SU-DHL-6 (cell line): ENCODE measurements at regions not wholly inside any gene's neighbourhood (a gene's known extent, or its start where the extent isn't known, plus 50 kb on each side); places are given as distances from the start of the nearest gene placed in this dataset.

Experiments used
- H2AFZ ChIP-seq: fragments of 200-600 bp; sonication (generic); 2 replicates; pipeline ENCODE4 v1.6.1; 2014; ENCODE audit warnings: low read depth, mild to moderate bottlenecking, moderate library complexity, mixed read lengths, antibody characterized with exemption, low read length; ENCODE audit not compliant: severe bottlenecking
- H3F3A ChIP-seq: fragments of 200-600 bp; shearing (Covaris generic); 2 replicates; pipeline ENCODE4 v1.6.0; 2016; ENCODE audit warnings: antibody characterized with exemption, mild to moderate bottlenecking; ENCODE audit not compliant: insufficient read depth
- H3K27ac ChIP-seq: fragments of 200-600 bp; sonication (generic); 2 replicates; pipeline ENCODE4 v1.5.1; 2016; ENCODE audit warnings: low read depth, mild to moderate bottlenecking, low read length, moderate library complexity, mixed read lengths
- H3K27me3 ChIP-seq: fragments of 200-600 bp; sonication (generic), shearing (Covaris generic); 2 replicates; pipeline ENCODE4 v1.6.0; 2014; ENCODE audit warnings: mild to moderate bottlenecking, low read length
- H3K36me3 ChIP-seq: fragments of 200-600 bp; sonication (generic); 2 replicates; pipeline ENCODE4 v1.6.1; 2014; ENCODE audit warnings: mild to moderate bottlenecking, low read length, mixed read lengths
- H3K4me2 ChIP-seq: fragments of 300-600, 200-600 bp; shearing (Covaris generic), sonication (generic); 2 replicates; pipeline ENCODE4 v1.6.0; 2014; ENCODE audit warnings: low read length, low read depth, mild to moderate bottlenecking; ENCODE audit not compliant: poor library complexity, severe bottlenecking
- H3K4me3 ChIP-seq: fragments of 200-600 bp; sonication (generic); 2 replicates; pipeline ENCODE4 v1.5.1; 2014; ENCODE audit warnings: antibody characterized with exemption, low read length, mild to moderate bottlenecking, mixed read lengths; ENCODE audit not compliant: insufficient read depth, poor library complexity, severe bottlenecking
- H3K79me2 ChIP-seq: fragments of 200-600 bp; sonication (generic); 2 replicates; pipeline ENCODE4 v1.6.1; 2014; ENCODE audit warnings: mild to moderate bottlenecking, low read length, moderate library complexity; ENCODE audit not compliant: insufficient read depth
- H3K9ac ChIP-seq: fragments of 200-600 bp; sonication (generic); 2 replicates; pipeline ENCODE4 v1.7.0; 2014; ENCODE audit warnings: mild to moderate bottlenecking, low read length
- H3K9me2 ChIP-seq: fragments of 200-600 bp; sonication (generic); replicated peaks from 2 replicates; pipeline ENCODE4 v1.6.1; 2014; ENCODE audit warnings: low read length; ENCODE audit not compliant: insufficient read depth
- H3K9me3 ChIP-seq: fragments of 200-600 bp; sonication (generic); 2 replicates; pipeline ENCODE4 v1.6.1; 2014; ENCODE audit warnings: low read length, mixed read lengths; ENCODE audit not compliant: insufficient read depth
- H4K20me1 ChIP-seq: fragments of 200-600 bp; sonication (generic); 2 replicates; pipeline ENCODE4 v1.6.1; 2014; ENCODE audit warnings: low read depth, mild to moderate bottlenecking, antibody characterized with exemption, low read length, moderate library complexity, mixed read lengths
- CTCF ChIP-seq: fragments of 200-600 bp; sonication (generic); IDR thresholded peaks from one replicate; pipeline ENCODE4 v1.5.1; 2017; ENCODE audit warnings: antibody characterized with exemption, mild to moderate bottlenecking, low read length, moderate library complexity; ENCODE audit not compliant: insufficient read depth, poor library complexity, severe bottlenecking
- EZH2phosphoT487 ChIP-seq: fragments of 200-600 bp; sonication (generic), shearing (Covaris generic); conservative IDR thresholded peaks from 2 replicates; pipeline ENCODE4 v1.6.1; 2018; ENCODE audit warnings: mild to moderate bottlenecking, antibody characterized with exemption, low read length, moderate library complexity, mixed read lengths

- Histone ChIP-seq H3K9ac (no peak overlapping the region), H2AFZ (no peak overlapping the region), H3K36me3 (no peaks in the 10 kb centered on the region), H3F3A (no peaks in the 10 kb centered on the region), H3K9me2 (no peaks in the 10 kb centered on the region), H3K4me2 (no peak overlapping the region), H3K9me3 (no peaks in the 10 kb centered on the region), H3K79me2 (no peaks in the 10 kb centered on the region), H3K27me3 (no peaks in the 10 kb centered on the region), H4K20me1 (no peaks in the 10 kb centered on the region), H3K4me3 (no peak overlapping the region), H3K27ac (no peak overlapping the region)
- no peak for TF ChIP-seq CTCF
- TF ChIP-seq EZH2phosphoT487 = no peak
Observed at GRCh38 chr4:60897415-60897814, 302.7 kb upstream of the ADGRL3 start.

- no peaks in the 10 kb centered on the region for H4K20me1 ChIP-seq
- no peak overlapping the region for H2AFZ ChIP-seq
- H3K27ac ChIP-seq = no peak overlapping the region
- H3K27me3 ChIP-seq = no peaks in the 10 kb centered on the region
- H3K4me3 ChIP-seq = no peak overlapping the region
- no peaks in the 10 kb centered on the region for H3K9me3 ChIP-seq
- TF ChIP-seq CTCF (no peak), EZH2phosphoT487 (no peak)
- no peaks in the 10 kb centered on the region for H3K36me3 ChIP-seq
- H3K9ac ChIP-seq = no peak overlapping the region
- H3K79me2 ChIP-seq = no peaks in the 10 kb centered on the region
- H3F3A ChIP-seq = no peaks in the 10 kb centered on the region
- H3K9me2 ChIP-seq = no peaks in the 10 kb centered on the region
- H3K4me2 ChIP-seq = no peak overlapping the region
Observed at GRCh38 chr4:60905162-60905561, 295.0 kb upstream of the ADGRL3 start.

- Histone ChIP-seq H4K20me1 (no peaks in the 10 kb centered on the region), H3K27ac (no peak overlapping the region), H3K9me3 (no peaks in the 10 kb centered on the region), H3K4me2 (no peak overlapping the region), H3K27me3 (no peaks in the 10 kb centered on the region), H3K9ac (no peak overlapping the region), H3K79me2 (no peaks in the 10 kb centered on the region), H3K36me3 (no peaks in the 10 kb centered on the region), H2AFZ (no peak overlapping the region), H3F3A (no peaks in the 10 kb centered on the region), H3K4me3 (no peak overlapping the region), H3K9me2 (no peaks in the 10 kb centered on the region)
- TF ChIP-seq EZH2phosphoT487 (no peak), CTCF (no peak)
Observed at GRCh38 chr4:60911127-60911526, 289.0 kb upstream of the ADGRL3 start.

- Histone ChIP-seq H3F3A (no peaks in the 10 kb centered on the region), H3K9ac (no peak overlapping the region), H3K79me2 (no peaks in the 10 kb centered on the region), H4K20me1 (no peaks in the 10 kb centered on the region), H3K9me2 (no peaks in the 10 kb centered on the region), H3K9me3 (no peaks in the 10 kb centered on the region), H3K4me2 (no peak overlapping the region), H3K36me3 (no peaks in the 10 kb centered on the region), H2AFZ (no peak overlapping the region), H3K27me3 (no peaks in the 10 kb centered on the region), H3K4me3 (no peak overlapping the region), H3K27ac (no peak overlapping the region)
- TF ChIP-seq CTCF (no peak), EZH2phosphoT487 (no peak)
Observed at GRCh38 chr4:60913002-60913401, 287.1 kb upstream of the ADGRL3 start.
